ENCODE measurements at regions not wholly inside any gene's neighbourhood (a gene's known extent, or its start where the extent isn't known, plus 50 kb on each side); places are given as distances from the start of the nearest gene placed in this dataset.

DNA sequence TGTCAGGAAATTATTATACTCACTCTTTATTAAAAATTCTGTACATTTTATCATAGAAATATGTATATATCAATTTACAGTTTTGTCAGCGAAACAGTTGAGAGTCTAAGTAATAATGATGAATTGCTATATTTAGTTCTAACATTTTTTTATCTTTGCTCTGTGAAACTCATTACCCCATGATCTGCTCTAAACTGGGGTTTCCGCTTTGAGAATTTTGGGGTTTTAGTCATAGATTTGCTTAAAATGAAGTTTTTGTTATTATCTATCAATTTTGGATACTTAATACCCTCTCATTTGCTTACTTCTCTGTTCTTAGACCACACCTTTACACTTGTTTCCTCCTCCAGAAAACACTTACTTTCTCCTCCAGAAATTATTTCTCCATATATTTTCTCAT lies 333.8 kb upstream of the MPDZ start:
- no peak overlapping the region for H3K4me3 ChIP-seq (ENCODE audit: low read depth in 1 of 2, low read length in 2 of 2)
- no peak overlapping the region for H3K27ac ChIP-seq (ENCODE audit: low read length)
- H3K4me1 ChIP-seq (ENCODE audit: control insufficient read depth in 1 of 2, insufficient read depth in 2 of 2, low read length in 2 of 2), result peaks cover 0 to 5% of the 10 kb centered on the region in 2 donors
- H3K9me3 ChIP-seq (ENCODE audit: control insufficient read depth in 1 of 2, low read length in 2 of 2), result no peaks in the 10 kb centered on the region
- no peaks in the 10 kb centered on the region for H3K27me3 ChIP-seq (ENCODE audit: low read depth, low read length)
- no peaks in the 10 kb centered on the region for H3K36me3 ChIP-seq (ENCODE audit: control insufficient read depth in 1 of 2, insufficient read depth in 2 of 2, low read length in 2 of 2)

DNA sequence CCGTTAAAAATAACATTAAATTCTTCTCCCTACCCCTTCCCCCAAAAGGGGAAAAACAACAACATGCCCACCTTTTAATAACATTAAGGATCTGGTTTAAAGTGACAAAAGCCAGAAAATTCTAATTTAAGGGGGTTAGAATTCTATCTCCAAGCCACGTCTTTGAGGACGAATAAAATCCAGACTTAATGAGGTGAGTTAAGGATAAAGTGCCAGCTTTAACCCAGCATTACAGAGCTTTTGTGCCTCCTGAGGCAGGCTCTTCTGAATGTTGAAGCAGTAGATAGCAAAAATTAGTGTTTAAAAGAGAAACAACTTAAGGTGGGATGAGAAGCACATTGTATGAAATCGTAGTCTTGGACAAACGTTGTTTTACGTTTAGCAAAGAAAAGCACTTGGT lies 329.0 kb upstream of the MPDZ start:
- peak overlapping the region; percentile 41 to 46 for H3K4me3 ChIP-seq (ENCODE audit: low read depth in 1 of 2, low read length in 2 of 2)
- H3K4me1 ChIP-seq (ENCODE audit: control insufficient read depth in 1 of 2, insufficient read depth in 2 of 2, low read length in 2 of 2), result peaks cover 0 to 23% of the 10 kb centered on the region in 2 donors
- no peak overlapping the region for H3K27ac ChIP-seq (ENCODE audit: low read length)
- no peaks in the 10 kb centered on the region for H3K36me3 ChIP-seq (ENCODE audit: control insufficient read depth in 1 of 2, insufficient read depth in 2 of 2, low read length in 2 of 2)
- H3K9me3 ChIP-seq (ENCODE audit: control insufficient read depth in 1 of 2, low read length in 2 of 2), result no peaks in the 10 kb centered on the region
- H3K27me3 ChIP-seq (ENCODE audit: low read depth, low read length), result no peaks in the 10 kb centered on the region

DNA sequence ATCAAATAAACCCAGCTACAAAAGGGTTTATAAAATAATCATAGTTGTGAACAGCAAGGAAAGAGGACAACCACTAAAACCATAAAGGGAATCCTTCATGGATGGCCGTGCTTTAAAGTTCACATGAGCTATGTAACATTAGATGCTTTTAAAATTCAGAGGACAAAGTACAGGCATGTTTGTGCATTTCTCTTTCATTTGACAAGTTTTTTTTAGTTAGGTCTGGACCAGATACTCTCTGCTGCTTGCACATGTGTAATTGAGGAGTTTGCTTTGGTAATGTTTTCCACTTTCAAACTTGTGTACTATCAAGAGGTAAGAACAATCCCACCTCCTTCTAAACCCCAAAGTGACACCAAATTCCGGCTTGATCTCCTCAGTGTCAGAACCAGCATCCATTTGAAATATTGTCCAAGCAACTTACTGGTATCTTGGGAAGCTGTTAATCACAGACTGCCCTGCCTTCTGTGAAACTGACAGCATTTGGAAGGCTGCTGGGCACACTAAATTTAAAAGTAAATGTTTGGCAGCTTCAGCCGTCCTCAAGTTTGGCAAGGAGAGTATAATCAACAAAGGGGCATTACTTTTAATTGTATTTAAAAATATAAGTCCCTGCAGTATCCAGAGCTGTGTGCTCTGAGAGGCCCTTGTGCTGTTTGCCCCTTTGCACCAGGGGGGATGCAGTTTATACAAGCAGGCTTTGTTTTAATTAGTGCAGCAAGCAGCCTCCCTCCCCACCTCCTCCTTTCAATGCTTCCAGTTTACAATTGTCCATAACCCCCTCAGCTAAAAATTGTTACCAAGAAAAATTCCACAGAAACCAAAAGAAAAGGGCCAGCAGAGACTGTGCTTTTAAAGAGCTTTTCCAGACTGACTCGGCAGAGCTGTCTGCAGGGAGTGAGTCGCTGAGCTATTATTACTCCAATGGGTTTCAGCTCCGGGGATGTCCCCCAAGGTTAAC lies 328.3 kb upstream of the MPDZ start:
- Histone ChIP-seq H3K27me3 (ENCODE audit: low read depth, low read length) (no peaks in the 10 kb centered on the region), H3K4me1 (ENCODE audit: control insufficient read depth in 1 of 2, insufficient read depth in 2 of 2, low read length in 2 of 2) (peaks cover 0 to 23% of the 10 kb centered on the region in 2 donors), H3K4me3 (ENCODE audit: low read depth in 1 of 2, low read length in 2 of 2) (peak overlapping the region; percentile 41 to 46), H3K9me3 (ENCODE audit: control insufficient read depth in 1 of 2, low read length in 2 of 2) (no peaks in the 10 kb centered on the region), H3K27ac (ENCODE audit: low read length) (no peak overlapping the region), H3K36me3 (ENCODE audit: control insufficient read depth in 1 of 2, insufficient read depth in 2 of 2, low read length in 2 of 2) (no peaks in the 10 kb centered on the region)

DNA sequence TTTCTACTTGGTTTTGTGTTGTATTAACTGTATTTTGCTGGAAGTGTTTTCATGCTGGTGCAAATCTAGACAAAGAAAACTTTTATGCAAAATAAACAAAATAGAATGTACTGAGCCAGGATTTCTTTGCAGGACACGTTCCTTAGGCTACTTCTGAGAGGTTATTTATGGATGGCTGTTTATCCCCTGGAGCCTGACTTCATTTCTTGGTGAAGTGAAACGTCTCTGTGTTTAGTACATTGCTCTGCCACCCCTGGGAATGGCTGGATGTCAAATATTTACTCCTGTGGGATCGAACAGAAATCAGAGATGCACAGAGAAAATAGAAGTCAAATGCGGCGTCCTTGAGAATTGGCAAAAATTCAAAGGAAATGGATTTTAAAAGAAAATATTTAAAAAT lies 327.1 kb upstream of the MPDZ start:
- Histone ChIP-seq H3K27me3 (ENCODE audit: low read depth, low read length) (no peaks in the 10 kb centered on the region), H3K4me3 (ENCODE audit: low read depth in 1 of 2, low read length in 2 of 2) (no peak overlapping the region), H3K4me1 (ENCODE audit: control insufficient read depth in 1 of 2, insufficient read depth in 2 of 2, low read length in 2 of 2) (peaks cover 0 to 23% of the 10 kb centered on the region in 2 donors), H3K27ac (ENCODE audit: low read length) (no peak overlapping the region), H3K36me3 (ENCODE audit: control insufficient read depth in 1 of 2, insufficient read depth in 2 of 2, low read length in 2 of 2) (no peaks in the 10 kb centered on the region), H3K9me3 (ENCODE audit: control insufficient read depth in 1 of 2, low read length in 2 of 2) (no peaks in the 10 kb centered on the region)

- H3K4me1 ChIP-seq (ENCODE audit: control insufficient read depth in 1 of 2, insufficient read depth in 2 of 2, low read length in 2 of 2), result peaks cover 0 to 23% of the 10 kb centered on the region in 2 donors
- H3K36me3 ChIP-seq (ENCODE audit: control insufficient read depth in 1 of 2, insufficient read depth in 2 of 2, low read length in 2 of 2), result no peaks in the 10 kb centered on the region
Observed at GRCh38 chr9:13603921-13604320, 324.4 kb upstream of the MPDZ start.

GRCh38 chr9:13598738-13599137 lies 319.2 kb upstream of the MPDZ start:
- Histone ChIP-seq H3K4me3 (ENCODE audit: low read depth in 1 of 2, low read length in 2 of 2) (no peak overlapping the region), H3K36me3 (ENCODE audit: control insufficient read depth in 1 of 2, insufficient read depth in 2 of 2, low read length in 2 of 2) (no peaks in the 10 kb centered on the region), H3K9me3 (ENCODE audit: control insufficient read depth in 1 of 2, low read length in 2 of 2) (no peaks in the 10 kb centered on the region), H3K27me3 (ENCODE audit: low read depth, low read length) (no peaks in the 10 kb centered on the region), H3K27ac (ENCODE audit: low read length) (no peak overlapping the region), H3K4me1 (ENCODE audit: control insufficient read depth in 1 of 2, insufficient read depth in 2 of 2, low read length in 2 of 2) (no peaks in the 10 kb centered on the region)

More at GRCh38 chr9:13603921-13604320, 324.4 kb upstream of the MPDZ start:
- no peaks in the 10 kb centered on the region for H3K9me3 ChIP-seq (ENCODE audit: control insufficient read depth in 1 of 2, low read length in 2 of 2)
- H3K27ac ChIP-seq (ENCODE audit: low read length), result no peak overlapping the region
- no peak overlapping the region for H3K4me3 ChIP-seq (ENCODE audit: low read depth in 1 of 2, low read length in 2 of 2)
- H3K27me3 ChIP-seq (ENCODE audit: low read depth, low read length), result no peaks in the 10 kb centered on the region

- H3K27me3 ChIP-seq (ENCODE audit: low read depth, low read length), result no peaks in the 10 kb centered on the region
- H3K4me1 ChIP-seq (ENCODE audit: control insufficient read depth in 1 of 2, insufficient read depth in 2 of 2, low read length in 2 of 2), result no peaks in the 10 kb centered on the region
- H3K36me3 ChIP-seq (ENCODE audit: control insufficient read depth in 1 of 2, insufficient read depth in 2 of 2, low read length in 2 of 2), result no peaks in the 10 kb centered on the region
- no peak overlapping the region for H3K4me3 ChIP-seq (ENCODE audit: low read depth in 1 of 2, low read length in 2 of 2)
- H3K9me3 ChIP-seq (ENCODE audit: control insufficient read depth in 1 of 2, low read length in 2 of 2), result no peaks in the 10 kb centered on the region
- H3K27ac ChIP-seq (ENCODE audit: low read length), result no peak overlapping the region
Observed at GRCh38 chr9:13597427-13597826, 317.9 kb upstream of the MPDZ start.

DNA sequence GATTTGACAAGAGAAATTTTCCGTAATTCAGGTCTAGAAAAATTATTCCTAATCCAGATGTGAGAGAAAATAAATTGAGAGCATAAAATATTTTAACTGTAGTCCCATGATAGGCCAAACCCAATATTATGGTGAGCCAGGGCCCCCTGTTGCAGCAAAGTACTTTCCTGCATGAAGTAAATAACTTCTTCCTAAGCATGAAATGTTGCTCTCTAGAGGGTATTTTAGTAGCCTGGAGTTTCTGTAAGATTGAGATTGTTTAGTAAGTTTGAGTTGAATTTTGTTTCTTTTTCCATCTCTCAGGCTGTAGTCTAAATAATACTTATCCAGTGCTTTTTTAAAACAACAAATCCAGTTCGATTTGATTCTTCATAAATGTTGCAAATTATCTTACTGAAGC lies 317.5 kb upstream of the MPDZ start:
- H3K27ac ChIP-seq (ENCODE audit: low read length), result no peak overlapping the region
- no peaks in the 10 kb centered on the region for H3K27me3 ChIP-seq (ENCODE audit: low read depth, low read length)
- no peaks in the 10 kb centered on the region for H3K4me1 ChIP-seq (ENCODE audit: control insufficient read depth in 1 of 2, insufficient read depth in 2 of 2, low read length in 2 of 2)
- no peaks in the 10 kb centered on the region for H3K36me3 ChIP-seq (ENCODE audit: control insufficient read depth in 1 of 2, insufficient read depth in 2 of 2, low read length in 2 of 2)
- no peak overlapping the region for H3K4me3 ChIP-seq (ENCODE audit: low read depth in 1 of 2, low read length in 2 of 2)
- H3K9me3 ChIP-seq (ENCODE audit: control insufficient read depth in 1 of 2, low read length in 2 of 2), result no peaks in the 10 kb centered on the region

GRCh38 chr9:13596383-13596970 lies 317.0 kb upstream of the MPDZ start:
- H3K36me3 ChIP-seq (ENCODE audit: control insufficient read depth in 1 of 2, insufficient read depth in 2 of 2, low read length in 2 of 2), result no peaks in the 10 kb centered on the region
- H3K4me3 ChIP-seq (ENCODE audit: low read depth in 1 of 2, low read length in 2 of 2), result no peak overlapping the region
- no peaks in the 10 kb centered on the region for H3K4me1 ChIP-seq (ENCODE audit: control insufficient read depth in 1 of 2, insufficient read depth in 2 of 2, low read length in 2 of 2)
- H3K27me3 ChIP-seq (ENCODE audit: low read depth, low read length), result no peaks in the 10 kb centered on the region
- no peaks in the 10 kb centered on the region for H3K9me3 ChIP-seq (ENCODE audit: control insufficient read depth in 1 of 2, low read length in 2 of 2)
- H3K27ac ChIP-seq (ENCODE audit: low read length), result no peak overlapping the region

DNA sequence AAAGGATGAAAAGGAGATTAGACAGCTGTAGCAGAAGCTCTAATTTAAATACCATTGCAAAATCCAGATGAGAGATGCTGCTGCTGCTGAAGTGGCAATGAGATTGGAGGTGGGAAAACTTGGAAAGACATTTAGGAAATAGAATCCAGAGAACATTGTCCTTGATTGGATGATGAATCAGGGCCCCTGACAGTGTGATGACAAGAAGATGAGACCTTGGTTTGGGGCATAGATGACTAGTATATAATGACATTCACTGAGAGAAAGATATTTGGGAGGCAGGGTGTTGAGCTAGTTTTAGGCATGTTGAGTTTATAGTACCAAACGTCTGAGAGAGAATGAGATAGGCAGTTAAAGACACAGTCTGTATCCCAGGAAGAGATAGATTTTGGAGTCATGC lies 311.5 kb upstream of the MPDZ start:
- Histone ChIP-seq H3K27me3 (ENCODE audit: low read depth, low read length) (no peaks in the 10 kb centered on the region), H3K27ac (ENCODE audit: low read length) (no peak overlapping the region), H3K9me3 (ENCODE audit: control insufficient read depth in 1 of 2, low read length in 2 of 2) (no peaks in the 10 kb centered on the region)

GRCh38 chr9:13589034-13589737 lies 309.7 kb upstream of the MPDZ start:
- H3K27me3 ChIP-seq (ENCODE audit: low read depth, low read length), result no peaks in the 10 kb centered on the region
- H3K9me3 ChIP-seq (ENCODE audit: control insufficient read depth in 1 of 2, low read length in 2 of 2), result no peaks in the 10 kb centered on the region
- H3K4me1 ChIP-seq (ENCODE audit: control insufficient read depth in 1 of 2, insufficient read depth in 2 of 2, low read length in 2 of 2), result peaks cover 4 to 29% of the 10 kb centered on the region in 2 donors
- H3K27ac ChIP-seq (ENCODE audit: low read length), result no peak overlapping the region
- no peaks in the 10 kb centered on the region for H3K36me3 ChIP-seq (ENCODE audit: control insufficient read depth in 1 of 2, insufficient read depth in 2 of 2, low read length in 2 of 2)
- no peak overlapping the region for H3K4me3 ChIP-seq (ENCODE audit: low read depth in 1 of 2, low read length in 2 of 2)

More for the DNA sequence above, 311.5 kb upstream of the MPDZ start:
- H3K36me3 ChIP-seq (ENCODE audit: control insufficient read depth in 1 of 2, insufficient read depth in 2 of 2, low read length in 2 of 2), result no peaks in the 10 kb centered on the region
- H3K4me1 ChIP-seq (ENCODE audit: control insufficient read depth in 1 of 2, insufficient read depth in 2 of 2, low read length in 2 of 2), result peaks cover 4 to 28% of the 10 kb centered on the region in 2 donors
- H3K4me3 ChIP-seq (ENCODE audit: low read depth in 1 of 2, low read length in 2 of 2), result no peak overlapping the region

Measured in muscle layer of duodenum (tissue), 2 donors.